Ishikawa (cell line): ENCODE measurements at regions not wholly inside any gene's neighbourhood (a gene's known extent, or its start where the extent isn't known, plus 50 kb on each side); places are given as distances from the start of the nearest gene placed in this dataset.

Experiments used
- CEBPB ChIP-seq: IDR thresholded peaks from 2 replicates; pipeline ENCODE4 v1.6.1; 2012
- CREB1 ChIP-seq: IDR thresholded peaks from 2 replicates; pipeline ENCODE4 v1.6.1; 2012; ENCODE audit warnings: low read depth
- EGR1 ChIP-seq: IDR thresholded peaks from 2 replicates; pipeline ENCODE4 v1.6.1; 2012
- EP300 ChIP-seq: IDR thresholded peaks from 2 replicates; pipeline ENCODE4 v1.6.1; 2012; ENCODE audit warnings: borderline replicate concordance
- FOXM1 ChIP-seq: IDR thresholded peaks from 2 replicates; pipeline ENCODE4 v1.6.1; 2012; ENCODE audit warnings: low read depth, borderline replicate concordance
- NFIC ChIP-seq: IDR thresholded peaks from 2 replicates; pipeline ENCODE4 v1.6.1; 2012
- RAD21 ChIP-seq: IDR thresholded peaks from 2 replicates; pipeline ENCODE4 v1.6.1; 2012; ENCODE audit warnings: low read depth
- TAF1 ChIP-seq: IDR thresholded peaks from 2 replicates; pipeline ENCODE4 v1.6.1; 2012; ENCODE audit warnings: low read depth, mild to moderate bottlenecking
- TCF12 ChIP-seq: IDR thresholded peaks from 2 replicates; pipeline ENCODE4 v1.6.1; 2012; ENCODE audit warnings: low read depth
- TEAD4 ChIP-seq: IDR thresholded peaks from 2 replicates; pipeline ENCODE4 v1.6.1; 2012
- YY1 ChIP-seq: IDR thresholded peaks from 2 replicates; pipeline ENCODE4 v1.6.1; 2012; ENCODE audit warnings: low read depth
- ZBTB7A ChIP-seq: IDR thresholded peaks from 2 replicates; pipeline ENCODE4 v1.6.1; 2012; ENCODE audit warnings: low read depth
- TF ChIP-seq, protein P1 (sequence below): IDR thresholded peaks from 2 replicates; pipeline ENCODE4 v1.6.1; 2012
- TF ChIP-seq, protein P2 (sequence below): IDR thresholded peaks from 2 replicates; pipeline ENCODE4 v1.6.1; 2012
- TF ChIP-seq, protein P3 (sequence below): IDR thresholded peaks from 2 replicates; pipeline ENCODE4 v1.6.1; 2012; ENCODE audit warnings: low read depth, mild to moderate bottlenecking

DNA sequence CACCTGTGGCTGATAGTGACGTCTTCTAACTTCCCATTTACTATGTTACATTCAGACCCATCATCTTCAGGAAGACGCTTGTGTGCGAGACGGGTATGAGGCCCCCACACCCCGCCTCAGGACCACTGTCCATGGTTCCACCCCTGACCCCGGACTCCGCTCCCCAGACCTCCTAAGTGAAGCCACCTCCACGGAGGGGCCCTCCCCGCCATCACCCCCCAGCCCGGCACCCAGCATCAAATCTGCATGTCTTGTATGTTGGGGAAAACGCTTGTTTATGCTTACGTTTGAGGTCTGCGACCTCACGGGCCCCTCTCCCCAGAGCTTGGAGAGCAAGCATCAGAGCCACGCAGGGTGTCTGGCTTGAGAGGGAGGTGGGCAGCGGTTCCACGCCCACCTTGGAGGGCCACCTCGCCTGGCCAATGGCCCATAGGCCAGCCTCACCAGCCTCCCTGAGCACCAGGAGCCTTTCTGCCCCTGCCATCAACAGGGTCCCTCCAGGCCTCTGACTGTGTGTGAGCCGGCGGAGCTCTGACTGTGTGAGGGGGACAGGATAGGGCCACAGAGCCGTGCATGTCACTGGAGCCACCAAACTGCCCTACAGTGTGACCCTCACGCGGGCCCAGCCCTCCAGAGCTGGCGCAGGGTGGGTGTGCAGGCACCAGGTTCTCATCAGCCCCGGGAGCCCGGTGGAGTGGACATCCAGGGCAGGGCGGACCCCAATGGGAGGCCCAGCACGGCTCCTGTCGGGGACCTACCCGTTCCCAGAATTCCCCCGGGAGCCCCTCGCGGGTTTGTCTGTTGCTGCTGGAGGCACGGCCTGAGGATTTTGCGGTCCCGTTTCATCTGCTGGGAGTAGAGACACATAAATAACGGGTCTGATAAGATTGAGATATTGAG, 88.4 kb upstream of the NKX1-1 start:
- TF ChIP-seq, protein P1, sequence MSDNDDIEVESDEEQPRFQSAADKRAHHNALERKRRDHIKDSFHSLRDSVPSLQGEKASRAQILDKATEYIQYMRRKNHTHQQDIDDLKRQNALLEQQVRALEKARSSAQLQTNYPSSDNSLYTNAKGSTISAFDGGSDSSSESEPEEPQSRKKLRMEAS = no peak
- TF ChIP-seq NFIC = no peak
- TF ChIP-seq TCF12 = no peak
- TF ChIP-seq EP300 = no peak
- TF ChIP-seq, protein P2, sequence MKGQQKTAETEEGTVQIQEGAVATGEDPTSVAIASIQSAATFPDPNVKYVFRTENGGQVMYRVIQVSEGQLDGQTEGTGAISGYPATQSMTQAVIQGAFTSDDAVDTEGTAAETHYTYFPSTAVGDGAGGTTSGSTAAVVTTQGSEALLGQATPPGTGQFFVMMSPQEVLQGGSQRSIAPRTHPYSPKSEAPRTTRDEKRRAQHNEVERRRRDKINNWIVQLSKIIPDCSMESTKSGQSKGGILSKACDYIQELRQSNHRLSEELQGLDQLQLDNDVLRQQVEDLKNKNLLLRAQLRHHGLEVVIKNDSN = no peak
- no peak for TF ChIP-seq ZBTB7A
- no peak for TF ChIP-seq EGR1
- TF ChIP-seq CREB1 = no peak
- TF ChIP-seq TEAD4 = no peak
- no peak for TF ChIP-seq RAD21
- TF ChIP-seq, protein P3, sequence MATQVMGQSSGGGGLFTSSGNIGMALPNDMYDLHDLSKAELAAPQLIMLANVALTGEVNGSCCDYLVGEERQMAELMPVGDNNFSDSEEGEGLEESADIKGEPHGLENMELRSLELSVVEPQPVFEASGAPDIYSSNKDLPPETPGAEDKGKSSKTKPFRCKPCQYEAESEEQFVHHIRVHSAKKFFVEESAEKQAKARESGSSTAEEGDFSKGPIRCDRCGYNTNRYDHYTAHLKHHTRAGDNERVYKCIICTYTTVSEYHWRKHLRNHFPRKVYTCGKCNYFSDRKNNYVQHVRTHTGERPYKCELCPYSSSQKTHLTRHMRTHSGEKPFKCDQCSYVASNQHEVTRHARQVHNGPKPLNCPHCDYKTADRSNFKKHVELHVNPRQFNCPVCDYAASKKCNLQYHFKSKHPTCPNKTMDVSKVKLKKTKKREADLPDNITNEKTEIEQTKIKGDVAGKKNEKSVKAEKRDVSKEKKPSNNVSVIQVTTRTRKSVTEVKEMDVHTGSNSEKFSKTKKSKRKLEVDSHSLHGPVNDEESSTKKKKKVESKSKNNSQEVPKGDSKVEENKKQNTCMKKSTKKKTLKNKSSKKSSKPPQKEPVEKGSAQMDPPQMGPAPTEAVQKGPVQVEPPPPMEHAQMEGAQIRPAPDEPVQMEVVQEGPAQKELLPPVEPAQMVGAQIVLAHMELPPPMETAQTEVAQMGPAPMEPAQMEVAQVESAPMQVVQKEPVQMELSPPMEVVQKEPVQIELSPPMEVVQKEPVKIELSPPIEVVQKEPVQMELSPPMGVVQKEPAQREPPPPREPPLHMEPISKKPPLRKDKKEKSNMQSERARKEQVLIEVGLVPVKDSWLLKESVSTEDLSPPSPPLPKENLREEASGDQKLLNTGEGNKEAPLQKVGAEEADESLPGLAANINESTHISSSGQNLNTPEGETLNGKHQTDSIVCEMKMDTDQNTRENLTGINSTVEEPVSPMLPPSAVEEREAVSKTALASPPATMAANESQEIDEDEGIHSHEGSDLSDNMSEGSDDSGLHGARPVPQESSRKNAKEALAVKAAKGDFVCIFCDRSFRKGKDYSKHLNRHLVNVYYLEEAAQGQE = no peak
- TF ChIP-seq FOXM1 = no peak
- no peak for TF ChIP-seq YY1
- TF ChIP-seq TAF1 = no peak
- no peak for TF ChIP-seq CEBPB

DNA sequence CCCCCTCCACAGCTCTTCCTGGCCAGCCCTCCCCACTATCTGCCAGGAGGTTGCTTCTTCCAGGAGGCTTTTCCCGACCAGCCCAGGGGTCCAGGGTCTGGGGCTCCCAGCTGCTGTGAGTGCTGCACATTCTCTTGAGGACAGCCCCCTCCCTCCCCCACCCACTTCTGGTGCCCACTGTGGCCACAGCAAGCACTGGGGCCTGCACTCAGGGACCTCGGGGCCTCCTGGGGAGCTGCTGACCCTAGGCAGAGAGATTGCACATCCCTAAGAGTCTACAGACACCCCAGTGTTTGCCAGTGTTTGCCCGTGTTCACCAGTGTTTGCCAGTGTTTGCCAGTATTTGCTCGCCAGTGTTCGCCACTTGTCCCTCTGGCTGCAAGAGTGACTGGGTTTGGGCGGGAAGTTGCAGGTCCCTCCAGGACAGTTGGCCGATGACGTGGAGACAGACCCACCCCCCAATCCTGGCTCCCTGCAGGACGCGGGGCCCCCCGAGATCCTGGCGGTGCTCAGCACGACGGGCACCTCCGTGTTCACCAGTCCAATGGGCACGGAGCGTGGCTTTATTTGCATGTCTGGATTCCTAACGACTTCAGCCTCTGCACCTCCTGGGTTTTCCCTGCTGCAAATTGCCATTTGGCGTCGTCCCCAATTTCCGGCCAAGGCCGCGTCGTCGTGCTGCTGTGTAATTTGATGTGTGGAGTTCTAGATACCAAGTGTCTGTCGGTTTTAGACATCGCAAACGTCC, 87.5 kb upstream of the NKX1-1 start:
- TF ChIP-seq EP300 (no peak), RAD21 (no peak), NFIC (no peak), TEAD4 (no peak), FOXM1 (no peak)
- TF ChIP-seq, protein P1 = no peak

DNA sequence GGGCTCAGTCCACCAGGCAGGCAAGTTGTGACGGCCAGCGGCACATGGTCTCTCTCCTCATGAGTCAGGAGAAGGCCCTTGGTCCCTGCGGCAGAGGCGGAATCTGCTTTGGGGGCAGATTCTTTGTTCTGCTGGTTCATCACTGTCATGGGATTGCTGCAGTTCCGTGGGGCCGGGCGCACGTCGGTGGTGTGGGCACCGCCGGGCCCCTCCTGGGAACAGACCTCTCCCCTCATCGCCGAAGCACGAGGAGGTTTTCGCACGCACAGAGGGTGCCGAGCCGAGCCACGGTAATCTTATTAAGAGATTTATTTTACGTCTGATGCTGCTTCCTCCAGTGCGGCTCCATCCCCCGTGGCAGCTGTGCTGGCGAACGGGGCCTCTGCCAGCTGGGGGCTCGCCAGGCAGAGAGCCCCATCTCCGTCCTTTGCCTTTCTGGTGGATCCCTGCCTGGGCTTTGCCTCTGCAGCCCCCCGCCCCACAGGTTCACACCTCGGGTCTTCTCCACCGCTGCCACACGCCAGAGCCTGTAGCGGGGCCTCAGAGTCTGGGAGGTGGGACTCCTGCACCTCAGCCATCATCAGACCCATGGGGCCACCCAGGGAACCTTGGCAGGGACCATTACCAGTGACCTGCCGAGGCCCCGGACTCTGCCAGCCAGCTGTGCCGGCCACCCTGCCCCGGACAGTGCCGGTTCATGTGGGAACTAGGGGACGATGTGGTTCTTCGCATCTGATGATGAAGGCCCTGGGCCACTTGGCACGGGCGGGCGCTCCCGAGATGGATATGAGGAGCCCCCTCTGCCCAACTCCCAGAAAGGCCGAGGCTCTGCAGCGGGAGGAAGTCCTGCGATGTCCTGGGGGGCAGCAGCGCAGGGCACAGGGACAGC, 86.7 kb upstream of the NKX1-1 start:
- no peak for TF ChIP-seq CREB1
- no peak for TF ChIP-seq EP300
- TF ChIP-seq, protein P3 = no peak
- no peak for TF ChIP-seq ZBTB7A
- no peak for TF ChIP-seq EGR1
- TF ChIP-seq, protein P2 = no peak
- no peak for TF ChIP-seq RAD21
- TF ChIP-seq FOXM1 = no peak
- TF ChIP-seq CEBPB = no peak
- TF ChIP-seq TCF12 = no peak
- TF ChIP-seq YY1 = no peak
- no peak for TF ChIP-seq TEAD4
- TF ChIP-seq, protein P1 = no peak
- no peak for TF ChIP-seq NFIC
- TF ChIP-seq TAF1 = no peak

DNA sequence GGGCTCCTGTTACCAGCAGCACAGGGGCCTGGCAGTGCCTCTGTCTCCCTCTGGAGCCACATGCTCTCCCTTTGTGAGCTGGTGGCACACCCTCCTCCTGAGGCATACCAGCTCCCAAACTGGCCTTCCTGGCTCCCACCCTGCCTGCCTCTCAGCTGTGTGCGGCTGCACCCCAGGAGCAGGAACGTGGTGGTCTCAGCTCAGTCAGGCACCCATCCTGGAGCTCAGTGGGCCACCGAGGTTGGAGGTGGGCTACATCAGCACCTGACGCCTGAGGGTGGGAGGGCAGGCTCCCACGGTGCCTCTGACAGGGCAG, 85.9 kb upstream of the NKX1-1 start:
- TF ChIP-seq TCF12 (no peak), CEBPB (no peak), ZBTB7A (no peak), RAD21 (no peak)
- TF ChIP-seq, protein P2 = no peak
